Vagina (tissue), 2 donors: ENCODE measurements at regions not wholly inside any gene's neighbourhood (a gene's known extent, or its start where the extent isn't known, plus 50 kb on each side); places are given as distances from the start of the nearest gene placed in this dataset.

Experiments
- POLR2A ChIP-seq, 2 donors: fragments of 450-650 bp; IDR thresholded peaks; one replicate each; pipeline ENCODE4 v1.6.1; 2017; ENCODE audit warnings: antibody characterized with exemption in 2 of 2, mild to moderate bottlenecking in 2 of 2, moderate library complexity in 2 of 2
- POLR2AphosphoS5 ChIP-seq, 2 donors: sonication (generic); formaldehyde crosslinking; IDR thresholded peaks; one replicate each; pipeline ENCODE4 v1.9.0; 2017; ENCODE audit warnings: antibody characterized with exemption in 2 of 2, mild to moderate bottlenecking in 2 of 2, low read depth in 1 of 2; ENCODE audit not compliant: insufficient read depth in 1 of 2
- TF ChIP-seq, protein P1 (sequence below), 3 experiments: fragments of 450-650 bp in 2 of 3; fragments of 200-600 bp in 1 of 3; sonication (generic) in 1 of 3; IDR thresholded peaks; one replicate each; pipeline ENCODE4 v1.5.1; 2017 to 2019; ENCODE audit warnings: antibody characterized with exemption in 3 of 3, mild to moderate bottlenecking in 2 of 3, moderate library complexity in 2 of 3

DNA sequence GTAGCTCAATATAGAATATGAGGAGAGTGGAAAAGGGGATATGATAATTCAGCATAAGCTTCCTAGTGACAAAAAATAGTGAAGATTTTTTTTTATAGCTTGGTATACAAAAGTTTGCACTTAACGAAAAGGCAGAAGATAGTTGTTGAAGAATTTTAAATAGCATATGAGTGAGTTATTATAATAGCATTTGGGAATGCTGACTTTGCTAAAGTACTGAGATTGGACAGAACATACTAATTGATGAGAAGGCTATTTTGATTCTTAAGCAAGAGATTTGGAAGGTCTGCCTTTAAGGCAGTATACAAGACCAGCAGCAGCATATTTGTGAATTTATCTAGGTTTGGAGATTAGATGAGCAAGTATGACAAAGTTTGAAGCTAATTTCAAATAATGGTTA is 600.9 kb upstream of the POT1 start:
- no peak for TF ChIP-seq POLR2A (IDR thresholded peaks at IDR 0.05)
- no peak for TF ChIP-seq POLR2AphosphoS5 (IDR thresholded peaks at IDR 0.05; ENCODE audit: insufficient read depth in 1 of 2, low read depth in 1 of 2)
- TF ChIP-seq, protein P1, sequence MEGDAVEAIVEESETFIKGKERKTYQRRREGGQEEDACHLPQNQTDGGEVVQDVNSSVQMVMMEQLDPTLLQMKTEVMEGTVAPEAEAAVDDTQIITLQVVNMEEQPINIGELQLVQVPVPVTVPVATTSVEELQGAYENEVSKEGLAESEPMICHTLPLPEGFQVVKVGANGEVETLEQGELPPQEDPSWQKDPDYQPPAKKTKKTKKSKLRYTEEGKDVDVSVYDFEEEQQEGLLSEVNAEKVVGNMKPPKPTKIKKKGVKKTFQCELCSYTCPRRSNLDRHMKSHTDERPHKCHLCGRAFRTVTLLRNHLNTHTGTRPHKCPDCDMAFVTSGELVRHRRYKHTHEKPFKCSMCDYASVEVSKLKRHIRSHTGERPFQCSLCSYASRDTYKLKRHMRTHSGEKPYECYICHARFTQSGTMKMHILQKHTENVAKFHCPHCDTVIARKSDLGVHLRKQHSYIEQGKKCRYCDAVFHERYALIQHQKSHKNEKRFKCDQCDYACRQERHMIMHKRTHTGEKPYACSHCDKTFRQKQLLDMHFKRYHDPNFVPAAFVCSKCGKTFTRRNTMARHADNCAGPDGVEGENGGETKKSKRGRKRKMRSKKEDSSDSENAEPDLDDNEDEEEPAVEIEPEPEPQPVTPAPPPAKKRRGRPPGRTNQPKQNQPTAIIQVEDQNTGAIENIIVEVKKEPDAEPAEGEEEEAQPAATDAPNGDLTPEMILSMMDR (IDR thresholded peaks at IDR 0.05) = no peak
